GM18858 (cell line): ENCODE measurements at regions not wholly inside any gene's neighbourhood (a gene's known extent, or its start where the extent isn't known, plus 50 kb on each side); places are given as distances from the start of the nearest gene placed in this dataset.

ENCODE experiments used
- ATAC-seq: cut with Tn5 transposase; IDR thresholded peaks from one replicate; pipeline ENCODE4 v1.9.1; 2021; ENCODE audit not compliant: unreplicated experiment

DNA sequence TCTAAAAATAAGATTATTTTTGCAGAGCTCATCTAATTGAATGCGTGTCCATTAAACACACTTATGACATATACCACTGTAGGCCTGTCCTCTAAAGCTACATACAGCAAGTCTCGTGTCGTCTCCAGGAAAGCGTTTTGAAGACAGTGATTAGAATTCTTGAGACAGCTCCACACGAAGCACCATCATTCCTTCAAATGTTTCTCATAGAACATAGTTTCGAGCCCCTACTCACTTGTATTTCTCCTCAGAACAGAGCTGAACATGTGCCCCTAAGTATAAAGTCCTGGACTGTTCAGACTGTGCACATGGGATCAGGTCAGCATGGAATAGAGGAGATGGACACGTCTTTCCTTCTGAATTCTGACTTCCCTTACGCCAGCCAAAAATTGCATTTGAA lies 64.5 kb upstream of the HMGA2 start:
- no peak for ATAC-seq

DNA sequence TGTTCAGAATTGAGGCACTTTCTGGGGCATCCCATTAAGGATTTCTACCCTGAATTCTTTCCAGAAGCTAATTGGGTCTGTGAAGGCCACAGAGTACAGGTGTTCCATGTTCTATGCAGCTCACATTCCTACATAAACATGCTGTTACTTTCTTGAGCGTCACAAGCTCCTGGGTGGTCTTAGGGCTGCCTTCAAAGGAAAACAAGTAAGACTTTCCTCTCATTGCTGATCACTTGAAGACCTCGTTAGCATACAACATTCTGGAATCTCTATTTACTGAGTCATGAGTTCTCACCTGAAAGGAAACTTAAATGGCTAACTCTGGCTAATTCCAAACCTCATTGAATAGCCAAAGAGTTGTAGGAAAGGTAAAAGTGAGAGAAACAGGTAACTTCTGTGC lies 63.0 kb upstream of the HMGA2 start:
- no peak for ATAC-seq

GRCh38 chr12:65764325-65764724 lies 60.0 kb upstream of the HMGA2 start:
- ATAC-seq, result no peak

GRCh38 chr12:65765436-65765813 lies 58.9 kb upstream of the HMGA2 start:
- no peak for ATAC-seq

GRCh38 chr12:65769880-65770279 lies 54.4 kb upstream of the HMGA2 start:
- no peak for ATAC-seq
